Astrocyte of the cerebellum (primary cell): ENCODE measurements at regions not wholly inside any gene's neighbourhood (a gene's known extent, or its start where the extent isn't known, plus 50 kb on each side); places are given as distances from the start of the nearest gene placed in this dataset.

Experiments used
- DNase-seq: peaks from one replicate; pipeline ENCODE4 v3.0.0-alpha.2; 2011; ENCODE audit warnings: low read depth
- H3K4me3 ChIP-seq: 2 replicates; pipeline ENCODE4 v1.5.1; 2011; ENCODE audit warnings: mild to moderate bottlenecking, low read depth, low read length, moderate library complexity
- CTCF ChIP-seq: IDR thresholded peaks from 2 replicates; pipeline ENCODE4 v1.5.1; 2012; ENCODE audit warnings: low read length, low read depth, moderate library complexity, mild to moderate bottlenecking; ENCODE audit errors: missing control alignments
- in situ Hi-C: cut with HindIII; loops from 2 replicates; pipeline ENCODE4 v1.10.0; 2017; ENCODE audit warnings: low sequenced_read_pairs

GRCh38 chr16:76796416-76796815 lies 394.6 kb upstream of the MON1B start:
- H3K4me3 ChIP-seq, result no peak overlapping the region
- DNase-seq, result no peak
- no peak for TF ChIP-seq CTCF
- in situ Hi-C loops, result no loop called here

- H3K4me3 ChIP-seq, result no peak overlapping the region
- in situ Hi-C loops, result no loop called here
- no peak for TF ChIP-seq CTCF
- DNase-seq, result no peak
Observed at GRCh38 chr16:76796978-76797377, 394.0 kb upstream of the MON1B start.

- DNase-seq, result no peak
- in situ Hi-C loops, result no loop called here
- no peak overlapping the region for H3K4me3 ChIP-seq
- no peak for TF ChIP-seq CTCF
Observed at GRCh38 chr16:76797457-76797856, 393.5 kb upstream of the MON1B start.

- in situ Hi-C loops, result no loop called here
- no peak for TF ChIP-seq CTCF
- H3K4me3 ChIP-seq, result no peak overlapping the region
- DNase-seq, result no peak
Observed at GRCh38 chr16:76800196-76800595, 390.8 kb upstream of the MON1B start.

- no peak for DNase-seq
- in situ Hi-C loops, result no loop called here
Observed at GRCh38 chr16:76801357-76801756, 389.6 kb upstream of the MON1B start.

GRCh38 chr16:76816475-76816874 lies 374.5 kb upstream of the MON1B start:
- in situ Hi-C loops, result no loop called here
- no peak for TF ChIP-seq CTCF
- H3K4me3 ChIP-seq, result no peak overlapping the region
- no peak for DNase-seq

More at GRCh38 chr16:76801357-76801756, 389.6 kb upstream of the MON1B start:
- TF ChIP-seq CTCF, result no peak
- no peak overlapping the region for H3K4me3 ChIP-seq
